GM21447 (cell line): ENCODE measurements at regions not wholly inside any gene's neighbourhood (a gene's known extent, or its start where the extent isn't known, plus 50 kb on each side); places are given as distances from the start of the nearest gene placed in this dataset.

ENCODE experiments used
- ATAC-seq: cut with Tn5 transposase; IDR thresholded peaks from one replicate; pipeline ENCODE4 v1.9.1; 2021; ENCODE audit not compliant: unreplicated experiment

GRCh38 chr9:27747450-27747849 lies 174.2 kb upstream of the C9orf72 start:
- no peak for ATAC-seq

- ATAC-seq, result no peak
Measured at GRCh38 chr9:27749838-27750237, 176.6 kb upstream of the C9orf72 start.

DNA sequence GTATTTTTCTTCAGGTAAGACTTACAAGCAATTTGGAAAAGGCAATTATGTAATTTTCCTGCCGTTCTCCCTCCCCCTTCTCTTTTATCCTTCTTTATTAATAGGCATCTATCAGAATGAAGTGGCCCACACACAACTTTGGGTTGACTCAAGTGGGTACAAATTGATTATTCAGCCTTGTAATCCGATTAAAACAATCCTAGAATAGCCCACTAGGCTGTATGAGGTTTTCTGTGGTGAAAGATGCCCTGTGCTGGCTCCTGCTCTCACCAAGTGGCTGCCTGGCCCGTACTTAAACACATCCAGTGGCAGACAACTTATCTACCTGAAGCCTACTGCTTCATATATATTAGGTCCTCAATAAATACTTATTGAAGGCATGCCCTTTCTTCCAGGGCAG lies 177.3 kb upstream of the C9orf72 start:
- no peak for ATAC-seq

DNA sequence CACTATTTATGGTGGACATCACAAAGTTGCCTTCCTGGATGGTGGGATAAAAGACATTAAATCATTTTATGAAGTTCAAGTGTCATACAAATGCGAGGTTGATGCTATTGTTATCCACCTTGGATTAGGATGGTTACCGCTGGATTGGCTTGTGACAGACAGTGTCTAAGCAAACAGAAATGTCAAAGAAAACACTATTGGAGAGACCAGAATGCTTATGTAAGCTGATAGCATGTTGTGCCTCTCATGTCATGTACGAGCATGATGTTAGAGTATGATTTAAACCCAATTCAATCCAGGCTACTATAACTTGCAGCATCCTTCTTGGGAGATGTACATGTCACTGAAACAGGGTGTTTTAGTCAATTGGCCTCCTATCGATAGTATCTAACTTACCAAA lies 178.8 kb upstream of the C9orf72 start:
- ATAC-seq, result no peak

- no peak for ATAC-seq
Measured at GRCh38 chr9:27755846-27756245, 182.6 kb upstream of the C9orf72 start.

DNA sequence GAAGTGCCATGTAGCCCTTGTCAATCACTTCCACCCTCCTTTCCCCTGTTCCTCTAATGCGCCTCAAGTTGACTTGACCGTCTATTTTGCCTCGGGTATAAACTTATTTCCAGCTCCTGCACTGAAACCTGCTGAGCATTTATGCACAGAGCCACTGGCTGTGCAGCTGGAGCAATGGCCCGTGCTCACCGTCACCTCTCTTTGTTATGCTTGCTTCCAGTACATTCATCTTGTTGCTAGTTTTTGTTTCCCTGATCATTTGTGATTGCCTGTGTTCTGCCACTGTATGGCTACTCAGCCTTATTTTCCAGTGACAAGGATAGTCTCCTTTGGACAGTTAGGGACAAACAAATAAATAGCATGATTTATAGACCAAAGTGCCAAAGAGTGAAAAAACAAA lies 183.1 kb upstream of the C9orf72 start:
- ATAC-seq, result no peak

DNA sequence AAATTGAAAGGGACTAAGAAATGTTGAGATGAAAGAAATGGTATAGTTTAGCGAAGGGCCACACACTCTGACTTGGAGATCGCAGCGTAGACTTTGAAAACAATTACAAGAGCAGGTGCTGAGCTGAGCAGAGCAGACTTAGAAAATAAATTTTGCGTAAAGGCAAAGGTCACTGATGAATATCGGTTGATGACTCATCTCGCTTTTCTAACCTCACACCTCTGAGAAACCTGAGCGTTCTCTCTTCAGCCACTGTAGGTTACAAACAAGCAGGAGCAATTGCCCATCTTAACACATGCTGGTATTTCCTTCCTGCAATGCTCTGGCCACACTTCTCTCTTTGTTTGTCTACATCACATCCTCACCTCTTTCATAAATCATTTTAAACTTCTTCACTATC lies 190.6 kb upstream of the C9orf72 start:
- no peak for ATAC-seq

GRCh38 chr9:27765266-27766072 lies 192.2 kb upstream of the C9orf72 start:
- ATAC-seq, result no peak

- no peak for ATAC-seq
Measured at GRCh38 chr9:27766073-27766835, 193.0 kb upstream of the C9orf72 start.

- ATAC-seq, result no peak
Measured at GRCh38 chr9:27768781-27769180, 195.5 kb upstream of the C9orf72 start.

- no peak for ATAC-seq
Measured at GRCh38 chr9:27770541-27770940, 197.3 kb upstream of the C9orf72 start.

DNA sequence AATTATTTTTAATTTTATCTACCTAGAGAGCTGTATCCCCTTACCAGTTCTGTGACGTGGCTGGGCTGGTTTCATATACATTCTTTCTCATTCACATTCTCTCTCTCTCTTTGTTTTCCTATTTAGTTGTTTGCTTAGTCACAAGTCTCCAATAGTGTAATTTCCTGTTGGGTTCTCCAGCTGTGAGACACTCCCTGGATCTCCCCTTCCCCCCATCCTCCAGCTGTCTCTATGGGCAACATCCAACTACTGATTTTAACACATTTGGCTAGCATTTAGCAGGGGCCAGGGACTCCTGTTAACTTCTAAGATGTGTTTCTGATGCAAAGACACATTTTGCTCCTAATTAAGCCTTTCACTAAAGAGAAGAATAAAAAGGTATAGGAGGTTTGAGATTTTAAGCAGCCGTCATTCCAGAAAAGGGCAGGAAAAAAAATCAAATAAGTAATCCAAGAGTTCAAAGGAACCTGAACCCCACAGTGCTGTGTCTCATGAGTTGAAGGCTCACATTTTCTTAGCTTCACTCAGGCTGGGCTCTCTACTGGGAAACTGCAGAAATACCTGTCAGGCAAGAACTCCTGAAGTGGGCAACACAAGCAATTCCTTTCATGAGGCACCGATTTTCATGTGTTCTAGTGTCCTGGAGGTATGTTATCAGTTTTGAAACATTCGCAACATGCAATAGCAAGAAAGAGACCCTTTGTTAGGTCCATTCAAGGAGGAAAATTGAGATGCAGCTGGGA lies 198.7 kb upstream of the C9orf72 start:
- ATAC-seq, result no peak

- peak; percentile 54 for ATAC-seq
Measured at GRCh38 chr9:27784847-27785713, 211.8 kb upstream of the C9orf72 start.

- ATAC-seq, result peak; percentile 80
Measured at GRCh38 chr9:27785714-27786100, 212.4 kb upstream of the C9orf72 start.

DNA sequence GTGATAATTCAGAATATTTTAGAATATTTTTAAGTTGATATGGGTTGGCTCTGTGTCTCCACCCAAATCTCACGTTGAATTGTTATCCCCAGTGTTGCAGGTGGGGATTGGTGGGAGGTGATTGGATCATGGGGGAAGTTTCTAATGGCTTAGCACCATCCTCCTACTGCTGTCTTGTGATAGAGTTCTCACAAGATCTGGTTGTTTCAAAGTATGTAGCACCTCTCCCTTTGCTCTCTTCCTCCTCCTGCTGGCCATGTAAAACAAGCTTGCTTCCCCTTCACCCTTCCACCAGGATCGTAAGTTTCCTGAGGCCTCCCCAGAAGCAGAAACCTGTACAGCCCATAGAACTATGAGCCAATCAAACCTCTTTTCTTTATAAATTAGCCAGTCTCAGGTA lies 214.6 kb upstream of the C9orf72 start:
- ATAC-seq, result no peak

GRCh38 chr9:27791311-27791710 lies 218.0 kb upstream of the C9orf72 start:
- no peak for ATAC-seq

DNA sequence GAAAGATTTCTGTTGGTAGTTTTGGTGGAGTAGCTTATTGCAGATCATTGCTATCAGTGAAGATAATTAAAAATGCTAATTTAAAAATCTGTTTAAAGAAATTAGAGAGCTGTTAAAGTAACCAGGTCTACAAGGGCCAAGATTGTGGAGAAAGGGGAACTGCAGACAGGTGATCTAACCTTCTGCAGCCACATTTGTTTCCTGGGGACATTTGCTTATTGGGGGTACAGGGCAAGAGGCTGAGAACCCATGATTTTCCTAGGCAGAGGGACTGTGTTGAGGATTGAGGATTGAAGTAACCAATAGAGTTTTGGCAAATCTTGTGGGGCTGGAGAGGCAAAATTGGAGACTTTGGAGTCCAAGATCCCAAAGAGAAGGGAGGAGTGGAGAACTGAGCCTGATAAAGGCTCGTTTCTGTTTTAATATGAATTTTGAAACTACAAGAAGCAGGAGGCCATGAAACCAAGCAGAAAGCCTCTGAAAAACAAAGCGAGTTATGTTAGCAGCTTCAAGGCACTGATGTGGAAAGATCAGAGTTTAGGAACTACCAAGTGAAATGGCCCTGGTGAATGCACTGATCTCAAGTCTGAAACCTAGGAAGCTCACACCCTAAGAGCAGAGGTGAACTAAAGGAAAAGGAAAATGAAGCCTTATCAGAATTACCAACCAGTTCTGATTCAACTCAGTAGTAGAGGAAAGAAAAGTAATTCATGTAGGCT lies 219.8 kb upstream of the C9orf72 start:
- ATAC-seq, result no peak

GRCh38 chr9:27799326-27799725 lies 226.0 kb upstream of the C9orf72 start:
- no peak for ATAC-seq

DNA sequence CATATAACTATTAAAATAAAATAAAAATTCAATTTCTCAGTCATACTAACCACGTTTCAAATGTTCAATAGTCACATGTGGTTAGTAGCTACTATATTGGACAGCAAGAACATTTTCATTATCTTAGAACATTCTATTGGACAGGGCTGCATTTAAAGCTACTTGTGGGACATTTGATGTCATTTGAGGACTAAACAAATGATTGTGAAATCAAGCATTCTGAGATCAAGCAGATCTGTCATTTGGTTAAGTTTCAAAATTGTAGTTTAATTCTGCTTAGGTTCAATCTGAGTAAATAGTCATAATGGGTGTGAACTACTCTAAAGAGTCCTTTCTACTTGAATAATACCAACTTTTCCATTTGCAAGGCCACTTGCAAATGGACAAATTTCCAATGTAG lies 226.9 kb upstream of the C9orf72 start:
- no peak for ATAC-seq

GRCh38 chr9:27800692-27801370 lies 227.6 kb upstream of the C9orf72 start:
- ATAC-seq, result no peak
